GM12878 (cell line): ENCODE measurements at regions not wholly inside any gene's neighbourhood (a gene's known extent, or its start where the extent isn't known, plus 50 kb on each side); places are given as distances from the start of the nearest gene placed in this dataset.

Experiments
- ATAC-seq: fragments of 200-7000 bp; cut with Tn5 transposase; 3 replicates; pipeline ENCODE4 v1.9.1; 2020; ENCODE audit warnings: mild to moderate bottlenecking, moderate library complexity
- BruUV-seq: library from RNA; stranded (reverse); fragments of 400-500 nt; replicated peaks from 2 replicates; lab custom pipeline; 2021; lab: Mats Ljungman, UMichigan
- CTCF ChIA-PET: fragments of 300-600 bp; sonication (Branson Sonifier 250); formaldehyde crosslinking; extraction: SDS; loops from one replicate; lab custom pipeline; 2021; ENCODE audit warnings: inconsistent platforms; lab: Yijun Ruan, JAX
- POLR2A ChIA-PET: fragments of 350-600 bp; formaldehyde crosslinking; extraction: SDS; loops from one replicate; lab custom pipeline; 2021; ENCODE audit warnings: inconsistent platforms; lab: Charles Lee
- RAD21 ChIA-PET: fragments of 300-600 bp; sonication (Branson Sonifier 250); formaldehyde crosslinking; loops from one replicate; lab custom pipeline; 2023; ENCODE audit warnings: antibody characterized with exemption; ENCODE audit not compliant: unreplicated experiment; lab: Charles Lee
- SMC1A ChIA-PET: fragments of 300-600 bp; sonication (Branson Sonifier 250); formaldehyde crosslinking; loops from one replicate; lab custom pipeline; 2023; ENCODE audit not compliant: unreplicated experiment, uncharacterized antibody; lab: Charles Lee
- DNase-seq: peaks from one replicate; pipeline ENCODE4 v3.0.0-alpha.2; 2011; ENCODE audit warnings: low read depth, low spot score
- FAIRE-seq: peaks from 3 replicates; lab custom pipeline; 2011; peaks lifted over from hg19 to GRCh38; lab: Jason Lieb, UNC
- H2AFZ ChIP-seq: 2 replicates; pipeline ENCODE4 v1.6.0; 2011; ENCODE audit warnings: low read depth, low read length, control low read depth; ENCODE audit not compliant: control insufficient read depth
- H3K27ac ChIP-seq: 2 replicates; pipeline ENCODE4 v1.5.1; 2011; ENCODE audit warnings: control low read depth; ENCODE audit not compliant: control insufficient read depth, insufficient read depth
- H3K27me3 ChIP-seq, 2 experiments: replicated peaks in 1 of 2; 2 replicates each; pipeline versions ENCODE4 v1.6.0 to v1.6.1; 2011; ENCODE audit warnings: low read length in 1 of 2; ENCODE audit not compliant: control insufficient read depth in 2 of 2, insufficient read depth in 2 of 2
- H3K36me3 ChIP-seq, 2 experiments: 2 replicates each; pipeline ENCODE4 v1.5.1; 2011; ENCODE audit warnings: low read length in 1 of 2; ENCODE audit not compliant: control insufficient read depth in 2 of 2, insufficient read depth in 2 of 2
- H3K4me1 ChIP-seq: 2 replicates; pipeline ENCODE4 v1.6.1; 2011; ENCODE audit warnings: mild to moderate bottlenecking, low read length, moderate library complexity, mixed read lengths; ENCODE audit not compliant: control insufficient read depth, insufficient read depth
- H3K4me2 ChIP-seq: 2 replicates; pipeline ENCODE4 v1.6.0; 2011; ENCODE audit warnings: control low read depth; ENCODE audit not compliant: control insufficient read depth, insufficient read depth
- H3K4me3 ChIP-seq: fragments of 200-600 bp; sonication (generic); 2 replicates; pipeline ENCODE4 v1.5.1; 2016
- H3K79me2 ChIP-seq: 2 replicates; pipeline ENCODE4 v1.6.0; 2011; ENCODE audit warnings: low read length; ENCODE audit not compliant: control insufficient read depth, insufficient read depth
- H3K9ac ChIP-seq: 2 replicates; pipeline ENCODE4 v1.8.0; 2011; ENCODE audit warnings: low read length, control low read depth, mixed read lengths; ENCODE audit not compliant: control insufficient read depth, insufficient read depth
- H3K9me3 ChIP-seq: replicated peaks from 3 replicates; pipeline ENCODE4 v1.5.1; 2011; ENCODE audit warnings: mild to moderate bottlenecking, low read length; ENCODE audit not compliant: control insufficient read depth, insufficient read depth
- H4K20me1 ChIP-seq: 2 replicates; pipeline ENCODE4 v1.6.0; 2011; ENCODE audit not compliant: control insufficient read depth, insufficient read depth
- CREB1 ChIP-seq: IDR thresholded peaks from 2 replicates; pipeline ENCODE4 v1.6.1; 2012; ENCODE audit warnings: low read depth, mild to moderate bottlenecking, inconsistent platforms
- CREM ChIP-seq: IDR thresholded peaks from 2 replicates; pipeline ENCODE4 v1.6.1; 2014; ENCODE audit warnings: antibody characterized with exemption, low read depth
- NBN ChIP-seq: fragments of 450-650 bp; IDR thresholded peaks from 2 replicates; pipeline ENCODE4 v1.6.1; 2016
- WGBS: methylation state at CpG from one replicate; pipeline ENCODE4 v1.1.6; 2016; ENCODE audit warnings: low lambda C conversion rate; ENCODE audit not compliant: insufficient replicate concordance, insufficient coverage; ENCODE audit errors: missing lambda C conversion rate; 5-methylcytosine and 5-hydroxymethylcytosine counted together
- in situ Hi-C: fragments of 300-500 bp; cut with MboI; formaldehyde crosslinking; loops from 9 replicates; pipeline ENCODE4 v1.14.3; 2018; ENCODE audit warnings: mixed read lengths
- intact Hi-C: fragments of 100-400 bp; cut with micrococcal nuclease; formaldehyde crosslinking; loops from one replicate; pipeline ENCODE4 v1.14.2; 2022; ENCODE audit not compliant: unreplicated experiment
- TF ChIP-seq, protein P1 (sequence below): fragments of 450-650 bp; formaldehyde crosslinking; IDR thresholded peaks from 2 replicates; pipeline ENCODE4 v1.4.0; 2022; ENCODE audit warnings: mild to moderate bottlenecking, moderate library complexity
- TF ChIP-seq, protein P2 (sequence below): fragments of 450-650 bp; IDR thresholded peaks from 2 replicates; pipeline ENCODE4 v1.6.1; 2016; ENCODE audit warnings: mild to moderate bottlenecking

DNA sequence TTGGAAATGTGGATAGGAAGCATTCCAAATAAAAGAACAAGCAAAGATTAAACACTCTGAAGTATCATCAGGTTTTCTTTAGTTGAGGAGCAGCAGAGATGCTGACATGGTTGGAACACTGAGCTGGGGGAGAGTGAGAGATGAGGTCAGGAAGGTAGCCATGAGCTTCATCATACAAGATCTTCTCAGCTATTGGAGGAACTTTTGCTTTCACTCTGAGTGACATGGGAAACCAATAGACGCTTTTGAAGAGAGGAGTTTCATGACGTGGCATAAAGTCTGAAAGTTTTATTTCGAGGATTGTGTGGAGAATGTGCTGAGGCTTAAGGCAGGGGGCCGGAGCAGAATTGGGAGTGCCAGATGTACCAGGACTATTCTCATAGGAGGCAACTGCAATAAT is 616.2 kb upstream of the CAMK1G start:
- intact Hi-C loops (no loop called here), in situ Hi-C loops (no loop called here)
- Histone ChIP-seq H3K79me2 (no peaks in the 10 kb centered on the region), H3K27me3 (no peaks in the 10 kb centered on the region), H3K27ac (no peak overlapping the region), H2AFZ (no peak overlapping the region), H3K9ac (no peak overlapping the region), H3K36me3 (no peaks in the 10 kb centered on the region), H3K4me1 (no peaks in the 10 kb centered on the region), H3K4me3 (no peak overlapping the region), H3K4me2 (peak overlapping the region; percentile 33; the same call in 1 of the 2 replicates), H4K20me1 (no peaks in the 10 kb centered on the region), H3K9me3 (no peaks in the 10 kb centered on the region)
- no TSS peak for BruUV-seq
- RAD21 ChIA-PET = no interaction called here
- CTCF ChIA-PET = no interaction called here
- FAIRE-seq (no peak), DNase-seq (no peak), ATAC-seq (no peak)
- POLR2A ChIA-PET = interaction anchor here (0.6 kb wide), 1 partner anchor 77 kb away, joined by 3 read pairs; no protein-coding TSS in a partner anchor
- SMC1A ChIA-PET = interaction anchor here (0.6 kb wide), 1 partner anchor 408 kb away, joined by 3 read pairs; no protein-coding TSS in a partner anchor
- 10% methylated on average over 4 of the region's 4 CpGs for WGBS
- TF ChIP-seq CREM (0 out of 2 replicates have a peak, but pooled peaks have one; percentile 35), CREB1 (peak; percentile 41; the same call in 1 of the 2 replicates), NBN (no peak)
- TF ChIP-seq, protein P1, sequence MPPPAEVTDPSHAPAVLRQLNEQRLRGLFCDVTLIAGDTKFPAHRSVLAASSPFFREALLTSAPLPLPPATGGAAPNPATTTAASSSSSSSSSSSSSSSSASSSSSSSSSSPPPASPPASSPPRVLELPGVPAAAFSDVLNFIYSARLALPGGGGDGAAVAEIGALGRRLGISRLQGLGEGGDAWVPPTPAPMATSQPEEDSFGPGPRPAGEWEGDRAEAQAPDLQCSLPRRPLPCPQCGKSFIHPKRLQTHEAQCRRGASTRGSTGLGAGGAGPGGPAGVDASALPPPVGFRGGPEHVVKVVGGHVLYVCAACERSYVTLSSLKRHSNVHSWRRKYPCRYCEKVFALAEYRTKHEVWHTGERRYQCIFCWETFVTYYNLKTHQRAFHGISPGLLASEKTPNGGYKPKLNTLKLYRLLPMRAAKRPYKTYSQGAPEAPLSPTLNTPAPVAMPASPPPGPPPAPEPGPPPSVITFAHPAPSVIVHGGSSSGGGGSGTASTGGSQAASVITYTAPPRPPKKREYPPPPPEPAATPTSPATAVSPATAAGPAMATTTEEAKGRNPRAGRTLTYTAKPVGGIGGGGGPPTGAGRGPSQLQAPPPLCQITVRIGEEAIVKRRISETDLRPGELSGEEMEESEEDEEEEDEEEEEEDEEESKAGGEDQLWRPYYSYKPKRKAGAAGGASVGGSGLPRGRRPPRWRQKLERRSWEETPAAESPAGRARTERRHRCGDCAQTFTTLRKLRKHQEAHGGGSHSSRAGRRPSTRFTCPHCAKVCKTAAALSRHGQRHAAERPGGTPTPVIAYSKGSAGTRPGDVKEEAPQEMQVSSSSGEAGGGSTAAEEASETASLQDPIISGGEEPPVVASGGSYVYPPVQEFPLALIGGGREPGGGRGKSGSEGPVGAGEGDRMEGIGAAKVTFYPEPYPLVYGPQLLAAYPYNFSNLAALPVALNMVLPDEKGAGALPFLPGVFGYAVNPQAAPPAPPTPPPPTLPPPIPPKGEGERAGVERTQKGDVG = no peak
- TF ChIP-seq, protein P2, sequence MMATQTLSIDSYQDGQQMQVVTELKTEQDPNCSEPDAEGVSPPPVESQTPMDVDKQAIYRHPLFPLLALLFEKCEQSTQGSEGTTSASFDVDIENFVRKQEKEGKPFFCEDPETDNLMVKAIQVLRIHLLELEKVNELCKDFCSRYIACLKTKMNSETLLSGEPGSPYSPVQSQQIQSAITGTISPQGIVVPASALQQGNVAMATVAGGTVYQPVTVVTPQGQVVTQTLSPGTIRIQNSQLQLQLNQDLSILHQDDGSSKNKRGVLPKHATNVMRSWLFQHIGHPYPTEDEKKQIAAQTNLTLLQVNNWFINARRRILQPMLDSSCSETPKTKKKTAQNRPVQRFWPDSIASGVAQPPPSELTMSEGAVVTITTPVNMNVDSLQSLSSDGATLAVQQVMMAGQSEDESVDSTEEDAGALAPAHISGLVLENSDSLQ = peak; percentile 57
